ENCODE measurements at regions not wholly inside any gene's neighbourhood (a gene's known extent, or its start where the extent isn't known, plus 50 kb on each side); places are given as distances from the start of the nearest gene placed in this dataset.

- ATAC-seq (no peak), DNase-seq (ENCODE audit: low spot score) (no peak), FAIRE-seq (no peak)
- in situ Hi-C loops (cut with HindIII; ENCODE audit: extremely low pct_ligation_motif_present, low pct_unique_long_range_greater_than_20kb) (no loop called here), intact Hi-C loops (cut with micrococcal nuclease; ENCODE audit: unreplicated experiment) (no loop called here)
- no peaks in the 10 kb centered on the region for H3K36me3 ChIP-seq (replicated peaks in 1 of 2; ENCODE audit: control insufficient read depth in 1 of 2, insufficient read depth in 2 of 2, low read length in 2 of 2)
- ChIA-PET CTCF (ENCODE audit: low intra/inter-chr PET ratio, low total read pairs) (no interaction called here), POLR2A (no interaction called here)
- no TSS peak for BruUV-seq (replicated peaks)
- H3K4me2 ChIP-seq (ENCODE audit: low read depth, low read length), result no peak overlapping the region
- no peak overlapping the region for H2AFZ ChIP-seq (ENCODE audit: low read length)
- no peak overlapping the region for H3K4me3 ChIP-seq (replicated peaks in 1 of 3; ENCODE audit: insufficient read depth in 1 of 3, low read depth in 2 of 3, low read length in 3 of 3)
- peaks cover 5% of the 10 kb centered on the region for H3K4me1 ChIP-seq (ENCODE audit: insufficient read depth, low read length)
- H3K9ac ChIP-seq (ENCODE audit: insufficient read depth, low read depth, low read length), result no peak overlapping the region
- no peaks in the 10 kb centered on the region; a peak in 1 of 5 replicates for H3K27me3 ChIP-seq (ENCODE audit: control insufficient read depth in 1 of 2, insufficient read depth in 2 of 2, low read length in 2 of 2)
- TF ChIP-seq ZNF564 (CRISPR knock-in tag; IDR thresholded peaks at IDR 0.05) (no peak), HOXA9 (CRISPR knock-in tag; IDR thresholded peaks at IDR 0.05; ENCODE audit: borderline replicate concordance) (no peak), NFE2L2 (IDR thresholded peaks at IDR 0.05; ENCODE audit: low read length) (no peak), ZFP91 (CRISPR knock-in tag; IDR thresholded peaks at IDR 0.05; ENCODE audit: borderline replicate concordance) (no peak), JUNB (CRISPR knock-in tag; IDR thresholded peaks at IDR 0.05; ENCODE audit: borderline replicate concordance) (no peak), SMC3 (IDR thresholded peaks at IDR 0.05; ENCODE audit: low read length) (no peak), ZSCAN21 (CRISPR knock-in tag; IDR thresholded peaks at IDR 0.05; ENCODE audit: borderline replicate concordance) (no peak), ARNT2 (CRISPR knock-in tag; IDR thresholded peaks at IDR 0.05; ENCODE audit: low read depth) (no peak), MIXL1 (CRISPR knock-in tag; IDR thresholded peaks at IDR 0.05) (no peak), SRF (IDR thresholded peaks at IDR 0.05; ENCODE audit: low read depth, low read length) (no peak), TP53 (CRISPR knock-in tag; conservative IDR thresholded peaks at IDR 0.05) (no peak), BCL3 (CRISPR knock-in tag; IDR thresholded peaks at IDR 0.05) (no peak), MZF1 (CRISPR knock-in tag; IDR thresholded peaks at IDR 0.05; ENCODE audit: borderline replicate concordance) (no peak), NFIC (IDR thresholded peaks at IDR 0.05; ENCODE audit: low read length) (no peak), ZNF431 (CRISPR knock-in tag; IDR thresholded peaks at IDR 0.05; ENCODE audit: borderline replicate concordance, low read depth) (no peak), RARG (CRISPR knock-in tag; IDR thresholded peaks at IDR 0.05; ENCODE audit: low read depth) (no peak), FOXM1 (CRISPR knock-in tag; IDR thresholded peaks at IDR 0.05) (no peak), KDM6A (CRISPR knock-in tag; IDR thresholded peaks at IDR 0.05; ENCODE audit: low read depth) (no peak)
- TF ChIP-seq, protein P1, sequence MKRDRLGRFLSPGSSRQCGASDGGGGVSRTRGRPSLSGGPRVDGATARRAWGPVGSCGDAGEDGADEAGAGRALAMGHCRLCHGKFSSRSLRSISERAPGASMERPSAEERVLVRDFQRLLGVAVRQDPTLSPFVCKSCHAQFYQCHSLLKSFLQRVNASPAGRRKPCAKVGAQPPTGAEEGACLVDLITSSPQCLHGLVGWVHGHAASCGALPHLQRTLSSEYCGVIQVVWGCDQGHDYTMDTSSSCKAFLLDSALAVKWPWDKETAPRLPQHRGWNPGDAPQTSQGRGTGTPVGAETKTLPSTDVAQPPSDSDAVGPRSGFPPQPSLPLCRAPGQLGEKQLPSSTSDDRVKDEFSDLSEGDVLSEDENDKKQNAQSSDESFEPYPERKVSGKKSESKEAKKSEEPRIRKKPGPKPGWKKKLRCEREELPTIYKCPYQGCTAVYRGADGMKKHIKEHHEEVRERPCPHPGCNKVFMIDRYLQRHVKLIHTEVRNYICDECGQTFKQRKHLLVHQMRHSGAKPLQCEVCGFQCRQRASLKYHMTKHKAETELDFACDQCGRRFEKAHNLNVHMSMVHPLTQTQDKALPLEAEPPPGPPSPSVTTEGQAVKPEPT (CRISPR knock-in tag; IDR thresholded peaks at IDR 0.05; ENCODE audit: low read depth), result no peak
- 51% methylated on average over 1 of the region's 1 CpG for WGBS (ENCODE audit: low lambda C conversion rate)
- H3K79me2 ChIP-seq (ENCODE audit: insufficient read depth, low read length), result no peaks in the 10 kb centered on the region
- H3K27ac ChIP-seq (ENCODE audit: extremely low read length, insufficient read depth, low read length), result no peak overlapping the region
- H4K20me1 ChIP-seq (ENCODE audit: insufficient read depth, low read length), result no peaks in the 10 kb centered on the region
- no peaks in the 10 kb centered on the region for H3K9me3 ChIP-seq (ENCODE audit: low read length)
Observed at GRCh38 chr21:15332572-15332971, 267.8 kb upstream of the NRIP1 start.
